GM19438 (cell line): ENCODE measurements at regions not wholly inside any gene's neighbourhood (a gene's known extent, or its start where the extent isn't known, plus 50 kb on each side); places are given as distances from the start of the nearest gene placed in this dataset.

ENCODE experiments used
- ATAC-seq: cut with Tn5 transposase; IDR thresholded peaks from one replicate; pipeline ENCODE4 v1.9.1; 2021; ENCODE audit warnings: low read depth; ENCODE audit not compliant: unreplicated experiment

DNA sequence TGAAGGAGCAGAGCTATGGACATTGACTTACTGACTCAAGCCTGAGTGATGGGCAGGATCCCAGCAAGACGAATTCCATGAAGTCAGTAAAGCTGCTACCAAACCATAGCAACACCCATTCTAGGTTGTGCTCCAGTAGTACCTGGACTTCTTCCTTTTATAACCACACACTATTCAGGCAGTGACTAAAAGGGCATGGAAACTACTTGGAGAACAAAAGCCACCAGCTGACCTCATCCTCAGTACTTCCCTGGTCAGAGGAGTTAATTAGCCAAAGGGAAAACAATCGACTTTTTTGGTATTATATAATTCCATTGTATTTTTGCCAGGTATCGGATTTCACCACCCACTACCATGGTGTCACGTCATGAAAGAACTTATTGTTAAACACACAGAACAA, 237.1 kb downstream of the TTC32 start:
- ATAC-seq: no peak

DNA sequence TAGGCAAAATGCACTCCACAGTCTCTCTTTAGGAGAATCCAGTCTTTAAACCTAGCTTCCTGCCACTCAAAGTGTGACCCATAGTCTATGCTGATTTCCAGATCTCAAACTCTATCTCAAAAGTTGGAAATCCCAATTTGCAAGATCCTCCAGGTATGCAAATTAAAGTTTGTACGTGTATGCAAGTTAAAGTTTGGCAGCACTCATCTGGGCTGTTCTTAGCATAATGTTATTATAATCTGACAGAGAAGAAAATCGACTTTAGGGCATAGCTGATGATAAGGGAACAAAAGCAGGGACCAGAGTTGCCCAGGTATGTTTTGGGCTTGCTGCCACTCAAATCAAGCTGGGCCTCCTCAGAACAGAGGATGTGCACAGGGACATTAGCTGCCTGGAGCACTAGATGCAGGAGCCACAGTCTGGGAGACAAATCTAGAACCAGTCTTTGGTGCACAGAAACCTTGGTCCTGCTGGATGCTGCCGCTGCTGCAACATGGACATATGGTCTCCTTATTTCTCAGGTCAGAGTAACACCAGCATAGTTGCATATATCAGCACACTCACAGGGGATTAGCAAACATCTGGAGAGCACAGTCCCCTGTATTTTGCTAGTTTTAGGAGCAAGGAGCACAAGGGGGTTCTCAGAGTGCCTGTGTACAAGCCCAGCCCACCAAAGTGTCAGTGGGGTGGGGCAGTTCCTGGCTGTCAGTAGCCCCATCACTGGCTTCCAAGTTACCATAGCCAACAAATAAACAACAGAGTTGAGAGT, 242.6 kb downstream of the TTC32 start:
- ATAC-seq: no peak

DNA sequence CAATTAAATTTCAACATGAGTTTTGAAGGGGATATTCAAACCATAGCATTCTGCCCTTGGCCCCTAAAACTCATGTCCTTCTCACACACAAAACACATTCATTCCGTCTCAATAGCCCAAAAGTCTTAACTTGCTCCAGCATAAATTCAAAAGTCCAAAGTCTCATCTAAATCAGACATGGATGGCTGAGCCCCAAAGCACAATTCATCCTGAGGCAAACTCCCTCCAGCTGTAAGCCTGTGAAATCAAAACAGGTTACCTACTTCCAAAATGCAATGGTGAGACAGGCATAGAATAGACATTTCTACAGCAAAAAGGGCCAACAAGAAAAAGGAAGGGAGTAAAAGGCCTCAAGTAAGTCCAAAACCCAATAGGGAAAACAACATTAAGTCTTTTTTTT, 245.8 kb downstream of the TTC32 start:
- ATAC-seq: no peak

DNA sequence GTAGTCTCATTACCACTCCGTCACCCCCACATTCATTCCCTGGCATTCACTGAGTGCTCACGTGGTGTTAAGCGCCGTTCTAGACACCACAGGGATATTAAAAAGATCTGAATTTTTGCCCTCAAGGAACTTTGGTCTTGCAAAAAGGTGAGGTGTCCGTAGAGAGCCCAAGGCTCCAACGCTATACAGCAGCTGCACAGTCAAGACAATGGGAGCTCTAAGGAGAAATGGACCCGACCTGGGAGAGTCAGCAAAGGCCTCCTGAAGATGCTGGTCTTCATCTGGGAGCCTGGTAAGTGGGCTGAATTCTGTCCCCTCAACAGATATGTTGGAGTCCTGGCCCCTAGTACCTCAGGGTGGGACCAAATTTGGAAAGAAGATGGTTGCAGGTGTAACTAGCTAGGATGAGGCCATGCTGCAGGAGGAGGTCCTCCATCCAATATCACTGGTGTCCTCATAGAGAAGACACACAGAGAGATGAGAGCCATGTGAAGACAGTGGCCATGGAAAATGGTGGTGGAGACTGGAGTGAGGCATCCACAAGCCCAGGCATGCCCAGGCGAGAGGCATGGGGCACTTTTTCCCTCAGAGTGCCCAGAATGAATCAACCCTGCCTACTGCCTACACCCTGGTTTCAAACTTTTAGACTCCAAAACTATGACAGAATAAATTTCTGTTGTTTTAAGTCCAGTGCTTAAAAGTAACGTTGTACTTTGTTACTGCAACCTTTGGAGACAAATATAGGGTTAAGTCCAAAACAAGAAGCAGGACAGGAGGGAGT, 247.3 kb downstream of the TTC32 start:
- ATAC-seq: no peak

DNA sequence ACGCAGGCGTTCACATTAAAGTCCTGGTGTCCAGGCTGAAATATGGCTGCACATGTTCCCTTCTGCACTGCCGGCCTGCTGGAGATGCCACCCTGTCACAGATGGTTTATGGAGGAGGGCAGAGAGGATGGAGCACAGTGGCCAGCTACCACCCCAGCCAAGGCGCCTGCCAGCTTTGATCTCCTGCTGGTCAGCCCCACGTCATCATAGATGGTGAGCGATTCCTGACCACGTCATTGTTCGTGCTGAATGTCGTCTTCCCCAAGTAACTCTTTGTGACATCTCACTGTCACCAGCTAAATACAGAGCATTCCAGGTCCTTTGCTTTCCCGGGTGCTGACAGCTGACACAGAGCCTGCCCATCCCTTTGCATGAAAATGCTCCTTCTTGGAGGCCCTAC, 248.3 kb downstream of the TTC32 start:
- no peak for ATAC-seq

DNA sequence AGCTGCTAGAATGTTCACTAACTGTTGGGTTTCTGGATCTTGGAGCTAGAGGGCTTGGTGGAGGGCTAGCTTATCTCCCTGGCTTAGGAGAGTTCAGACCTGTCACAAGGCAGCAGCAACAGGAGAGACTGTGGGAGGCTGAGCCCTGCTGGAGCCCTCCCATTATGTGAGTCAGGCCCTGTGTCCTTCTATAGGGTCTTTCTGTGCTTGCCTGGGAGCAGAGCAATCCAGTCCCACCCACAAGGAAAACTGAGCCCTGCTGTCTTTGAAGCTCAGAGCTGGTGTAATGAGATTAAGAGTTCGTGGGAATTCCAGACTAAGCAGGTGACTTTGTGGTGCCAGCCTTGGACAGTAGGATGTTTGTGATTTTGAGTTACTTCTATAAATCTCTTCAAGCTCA, 249.0 kb downstream of the TTC32 start:
- ATAC-seq: no peak

DNA sequence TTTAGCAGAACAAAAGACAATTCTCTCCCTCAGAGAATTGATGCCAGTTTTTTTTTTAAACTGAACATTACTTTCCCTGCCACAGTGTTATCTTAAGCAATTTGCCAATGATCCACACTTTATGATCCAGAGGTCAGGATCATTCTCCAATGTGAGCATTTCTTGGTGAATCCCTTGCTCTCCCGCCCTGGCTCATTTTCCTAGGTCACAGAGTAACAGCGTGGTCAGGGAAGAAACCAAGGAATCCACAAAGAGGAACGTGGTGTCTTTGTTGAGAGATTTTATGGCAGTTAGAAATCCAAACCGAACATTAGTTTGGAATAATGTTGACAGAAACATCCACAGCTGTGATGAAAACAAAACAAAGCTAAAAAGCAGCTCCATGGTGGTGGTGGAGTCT, 250.3 kb downstream of the TTC32 start:
- ATAC-seq: no peak

DNA sequence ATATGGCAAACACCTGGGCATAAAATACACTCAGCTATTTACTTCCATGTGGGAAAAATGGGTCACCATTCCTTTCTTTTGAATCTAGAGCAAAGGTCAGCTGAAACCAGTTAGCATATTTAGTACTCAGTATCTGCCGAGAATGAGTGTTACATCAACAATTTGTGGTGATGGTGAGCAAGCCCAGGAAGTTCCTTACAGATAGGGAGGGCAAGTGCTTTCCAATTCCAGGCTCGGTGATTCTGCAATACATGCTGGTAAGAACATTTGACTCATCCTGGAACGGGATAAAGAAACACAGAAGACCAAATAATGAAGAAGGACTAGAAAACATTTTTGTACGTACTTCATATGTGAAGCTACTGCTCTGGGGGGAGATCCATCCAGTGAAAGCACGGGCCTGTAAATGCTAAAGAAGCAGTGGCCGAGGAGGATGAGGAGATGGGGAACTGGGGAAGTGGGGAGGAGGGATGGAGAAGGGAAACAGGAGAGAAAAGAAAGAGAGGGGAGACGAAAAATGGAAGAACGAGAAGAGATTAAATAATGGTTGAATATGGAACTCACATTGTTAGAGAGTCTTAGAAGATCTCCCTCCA, 251.9 kb downstream of the TTC32 start:
- no peak for ATAC-seq

DNA sequence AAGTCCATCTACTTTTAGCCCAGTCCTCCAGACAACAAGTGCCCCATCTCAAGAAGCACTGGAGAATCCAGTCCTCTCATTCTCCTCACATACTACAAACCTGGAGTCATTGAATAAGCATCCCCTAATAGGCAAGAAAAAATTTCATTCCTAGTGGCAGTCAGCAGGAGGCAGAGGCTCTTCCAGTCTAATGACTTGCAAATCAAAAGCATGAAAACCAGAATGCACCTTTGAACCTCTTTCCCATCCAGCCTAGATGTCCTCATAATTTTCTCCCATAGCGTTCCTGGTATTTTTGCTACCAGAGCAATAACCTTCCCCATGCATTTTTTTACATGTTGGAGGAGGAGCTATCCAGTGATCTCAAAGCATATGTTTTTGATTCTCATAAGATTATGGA, 252.6 kb downstream of the TTC32 start:
- no peak for ATAC-seq

DNA sequence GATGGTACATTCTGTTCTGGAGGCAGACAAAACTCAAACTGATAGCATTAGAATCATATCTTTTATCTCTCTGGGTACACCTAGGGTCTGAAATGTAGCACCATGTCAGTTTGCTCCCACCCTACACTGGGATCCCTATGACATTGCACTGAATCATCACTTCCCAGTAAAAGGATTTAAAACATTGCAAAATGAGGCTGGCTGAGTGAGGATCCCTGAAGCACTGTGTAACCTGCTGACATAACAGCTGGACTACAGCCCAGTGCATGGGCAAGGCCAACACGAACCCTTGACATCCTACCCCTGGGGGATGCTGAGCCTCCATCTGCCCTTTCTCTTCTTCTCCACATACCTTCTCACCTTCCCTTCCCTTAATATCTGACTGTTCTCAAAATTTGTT, 253.2 kb downstream of the TTC32 start:
- no peak for ATAC-seq

DNA sequence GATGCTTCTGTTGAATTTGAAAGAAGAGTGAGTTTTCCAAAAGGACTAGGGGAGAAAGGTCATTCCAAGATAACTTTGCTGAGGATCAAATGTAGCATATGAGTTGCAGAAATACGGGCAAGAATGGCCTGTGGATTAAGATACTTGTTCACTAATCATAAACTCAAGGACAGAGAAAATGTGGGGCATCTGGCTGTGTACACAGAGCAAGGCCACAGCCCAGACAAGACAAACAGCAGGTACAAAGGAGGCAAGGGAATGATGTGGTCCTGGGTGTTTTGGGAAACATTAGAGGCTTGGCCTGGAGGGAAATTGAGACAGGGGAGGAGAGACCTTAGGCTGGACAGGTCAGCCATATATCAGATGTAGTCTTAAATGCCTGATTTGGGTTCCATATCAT, 254.8 kb downstream of the TTC32 start:
- no peak for ATAC-seq

DNA sequence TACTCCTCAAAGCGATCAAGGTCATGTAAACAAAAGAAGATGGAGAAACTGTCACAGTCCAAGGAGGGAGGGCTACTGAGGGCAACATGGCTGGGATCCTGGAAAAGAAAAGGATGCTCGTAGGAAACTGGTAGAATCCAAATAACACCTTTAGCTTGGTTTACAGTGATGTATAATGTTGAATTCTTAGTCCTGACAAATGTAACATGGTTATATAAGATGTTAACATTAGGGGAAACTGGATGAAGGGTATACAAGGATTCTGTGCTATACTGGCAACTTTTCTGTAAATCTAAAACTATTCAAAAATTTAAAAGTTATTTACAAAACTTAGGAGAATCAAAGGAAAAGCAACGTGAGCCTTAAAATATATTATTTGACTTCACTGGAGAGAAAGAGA, 257.0 kb downstream of the TTC32 start:
- no peak for ATAC-seq

DNA sequence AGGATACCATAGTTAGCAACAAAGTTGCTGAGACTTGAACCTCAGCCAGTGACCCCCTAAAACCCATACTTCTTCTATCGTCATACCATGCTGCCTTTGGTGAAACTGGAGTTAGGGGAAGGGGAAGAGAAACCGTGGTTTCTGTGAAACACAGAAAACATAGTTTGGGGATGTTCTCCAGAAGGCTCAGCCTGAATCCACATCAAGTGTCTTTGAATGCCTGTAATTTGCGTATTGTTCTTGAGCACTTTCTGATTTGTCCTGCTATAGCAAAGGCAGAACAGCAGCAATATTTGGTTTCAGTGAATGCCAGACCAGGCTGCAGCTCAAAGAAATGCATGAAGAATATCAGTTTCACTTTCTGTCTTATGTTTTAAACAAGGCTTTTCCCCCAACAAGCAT, 258.7 kb downstream of the TTC32 start:
- ATAC-seq: peak; percentile 73

DNA sequence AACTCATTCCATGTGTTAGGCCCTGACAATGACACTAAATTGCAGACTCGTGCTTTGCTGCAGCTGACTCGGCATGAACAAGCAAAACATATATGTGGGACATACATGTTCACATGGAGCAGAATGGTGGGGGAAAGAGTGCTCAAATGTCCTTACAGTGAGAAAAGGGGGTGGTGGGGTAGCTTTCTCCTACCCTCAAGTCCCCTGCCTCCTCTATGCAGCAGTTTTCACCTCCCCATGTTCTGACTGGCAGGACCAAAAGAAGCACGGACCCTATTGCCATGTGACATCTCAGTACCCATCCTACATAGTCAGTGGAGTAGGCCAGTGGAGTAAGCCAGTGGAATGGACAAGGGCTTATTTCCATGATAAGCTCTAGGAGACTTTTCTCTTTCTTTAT, 259.3 kb downstream of the TTC32 start:
- no peak for ATAC-seq

DNA sequence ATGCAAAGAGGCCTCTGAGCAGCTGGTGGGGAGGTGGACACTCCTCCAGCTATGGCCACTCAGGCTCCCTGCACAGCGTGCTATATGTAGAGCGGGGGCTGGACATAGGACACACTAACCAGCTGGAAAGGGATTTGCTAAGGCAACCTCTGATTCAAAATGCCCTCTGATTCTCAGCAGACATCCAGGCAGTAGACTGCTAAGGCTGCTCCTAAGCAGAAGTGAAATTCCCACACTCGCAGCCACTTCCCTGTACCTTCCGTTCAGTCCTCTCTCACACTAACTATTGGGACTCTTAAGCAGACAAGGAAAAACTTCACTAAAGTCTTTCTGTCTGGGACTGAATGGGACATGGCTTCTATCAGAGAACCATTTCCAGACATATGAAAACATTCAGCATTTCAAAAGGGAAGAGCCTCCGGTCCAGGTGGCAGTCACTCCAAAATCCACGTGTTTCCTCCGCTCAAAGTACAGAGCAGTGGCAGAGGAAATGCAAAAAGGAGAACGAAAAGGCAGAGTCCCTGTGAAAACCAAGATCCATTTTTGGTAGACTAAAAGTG, 265.8 kb downstream of the TTC32 start:
- no peak for ATAC-seq

DNA sequence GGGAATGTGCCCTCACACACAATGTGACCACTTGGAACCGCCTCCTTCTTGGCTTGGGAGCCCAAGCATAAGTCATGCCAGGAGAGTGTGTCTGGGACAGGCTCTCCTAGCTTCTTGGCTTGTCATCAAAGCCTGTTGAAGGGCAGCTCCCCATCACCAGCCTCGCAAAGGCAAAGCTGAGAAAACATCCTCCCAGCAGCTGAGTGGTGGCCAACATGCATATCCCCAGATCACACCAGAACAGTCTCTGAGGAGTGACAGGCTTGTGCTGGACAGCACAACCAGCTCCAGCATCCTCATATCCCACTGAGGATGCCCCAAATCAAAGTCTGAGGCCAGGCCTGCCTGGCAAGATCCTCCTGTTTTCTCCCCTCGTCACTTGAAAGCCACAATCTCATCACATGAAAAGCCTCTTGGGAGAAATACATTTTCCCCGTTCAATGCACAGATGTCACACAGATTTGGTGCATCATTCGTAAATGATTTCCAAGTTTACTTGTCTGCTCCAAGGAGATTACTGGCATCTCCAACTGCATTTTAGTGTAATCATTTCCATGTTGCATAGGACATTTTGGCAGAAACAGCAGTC, 269.3 kb downstream of the TTC32 start:
- no peak for ATAC-seq

DNA sequence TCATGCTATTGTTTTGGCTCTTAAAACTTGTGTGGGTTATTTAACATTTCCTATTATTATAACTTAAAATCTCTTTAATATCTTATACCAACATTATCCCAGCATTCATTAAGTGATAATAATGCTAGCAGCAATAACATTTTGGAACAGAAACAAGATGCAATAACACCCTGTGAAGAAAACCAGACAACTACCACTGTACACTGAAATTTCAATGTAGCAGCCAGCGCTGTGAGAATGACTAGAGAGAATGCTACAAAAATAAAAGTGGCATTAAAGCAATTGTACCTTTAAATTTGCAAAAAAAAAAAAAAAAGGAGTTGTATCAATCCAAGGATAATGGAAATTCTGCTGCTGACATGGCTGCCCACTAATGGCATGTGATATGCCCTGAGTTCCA, 269.9 kb downstream of the TTC32 start:
- no peak for ATAC-seq

DNA sequence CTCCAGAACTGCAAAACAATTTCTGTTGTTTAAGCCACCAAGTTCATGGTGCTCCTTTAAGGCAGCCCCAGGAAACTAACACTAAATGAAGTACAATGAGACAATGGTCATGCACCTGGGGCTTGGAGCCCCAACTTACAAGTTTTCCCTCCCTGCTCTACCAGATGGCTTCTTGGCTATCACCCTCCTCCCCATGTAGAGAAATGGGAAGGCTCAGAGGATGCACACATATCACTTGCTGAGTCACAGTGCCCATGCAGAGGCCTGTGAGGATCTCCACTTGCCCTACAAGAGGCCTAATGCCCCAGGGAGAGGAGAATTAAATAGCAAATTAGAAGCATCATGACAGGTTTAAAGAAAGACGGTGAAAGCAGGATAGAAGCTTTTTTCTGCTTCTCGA, 270.9 kb downstream of the TTC32 start:
- ATAC-seq: no peak

DNA sequence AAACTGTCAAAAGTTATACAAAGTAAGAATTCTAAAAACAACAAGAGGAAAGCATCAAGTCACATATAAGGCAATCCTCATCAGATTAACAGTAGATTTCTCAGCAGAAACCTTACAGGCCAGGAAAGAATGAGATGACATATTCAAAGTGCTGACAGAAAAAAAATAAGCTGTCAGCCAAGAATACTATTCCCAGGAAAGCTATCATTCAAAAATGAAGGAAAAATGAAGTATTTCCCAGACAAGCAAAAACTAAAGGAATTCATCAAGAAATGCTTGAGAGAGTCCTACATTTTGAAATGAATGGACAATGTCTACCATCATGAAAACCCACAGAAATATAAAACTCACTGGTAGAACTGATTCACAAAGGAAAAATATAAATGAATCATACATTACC, 268.9 kb upstream of the OSR1 start:
- ATAC-seq: no peak

DNA sequence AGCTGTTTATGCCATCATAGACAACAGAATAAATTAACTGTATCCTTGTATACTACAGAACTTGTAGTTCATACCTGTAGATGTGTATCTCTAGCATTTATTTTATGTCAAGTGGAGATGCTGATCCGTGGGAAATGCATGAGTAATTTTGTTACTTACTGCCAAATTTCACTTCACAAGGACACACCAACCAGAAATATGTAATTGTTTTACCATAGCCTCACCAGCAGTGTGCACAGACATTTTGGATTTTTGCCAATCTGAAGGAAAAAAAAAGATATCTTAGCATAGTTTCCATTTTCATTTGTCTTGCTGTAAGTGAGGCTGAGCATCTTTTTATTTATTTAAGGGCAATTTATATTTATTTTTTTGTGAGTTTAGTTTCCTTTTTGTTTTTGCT, 265.1 kb upstream of the OSR1 start:
- no peak for ATAC-seq

DNA sequence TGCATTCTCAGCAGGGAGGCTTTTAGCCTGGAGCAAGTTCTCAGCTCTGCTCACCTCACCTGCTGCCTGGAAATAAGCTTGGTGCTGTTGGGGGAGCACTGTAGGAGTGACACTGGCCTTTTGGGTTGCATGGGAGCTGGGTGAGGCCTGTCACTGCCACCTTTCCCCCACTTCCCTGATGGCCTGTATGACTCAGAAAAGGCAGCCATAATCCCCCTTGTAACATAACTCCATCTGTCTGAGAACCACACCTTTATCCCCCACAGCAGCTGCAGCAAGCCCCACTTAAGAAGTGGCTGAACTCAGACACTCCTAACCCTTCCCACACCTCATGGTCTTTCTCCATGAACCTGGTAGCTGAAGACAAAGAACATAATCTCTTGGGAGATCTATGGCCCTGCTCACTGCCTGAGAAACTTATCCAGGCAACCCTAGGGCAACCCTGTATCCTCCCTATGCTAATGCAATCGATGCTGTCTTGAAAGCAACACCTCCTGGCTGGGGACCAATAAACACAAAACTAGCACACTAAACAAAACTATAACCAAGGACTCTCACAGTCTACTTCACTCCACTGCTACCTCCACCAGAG, 258.9 kb upstream of the OSR1 start:
- no peak for ATAC-seq
